Fibroblast of lung (primary cell): ENCODE measurements at regions not wholly inside any gene's neighbourhood (a gene's known extent, or its start where the extent isn't known, plus 50 kb on each side); places are given as distances from the start of the nearest gene placed in this dataset.

Source experiments
- DNase-seq, 2 donors: peaks; one replicate each; pipeline versions ENCODE4 v3.0.0 to v3.0.0-alpha.2; 2010; ENCODE audit warnings: low read depth in 2 of 2
- H2AFZ ChIP-seq: 2 replicates; pipeline ENCODE4 v1.5.1; 2012; ENCODE audit warnings: low read length, control low read depth, inconsistent platforms
- H3K27ac ChIP-seq: 2 replicates; pipeline ENCODE4 v1.5.1; 2011; ENCODE audit warnings: low read length, control low read depth; ENCODE audit not compliant: insufficient read depth
- H3K27me3 ChIP-seq: 2 replicates; pipeline ENCODE4 v1.5.1; 2011; ENCODE audit warnings: mild to moderate bottlenecking, low read length; ENCODE audit not compliant: control insufficient read depth, insufficient read depth
- H3K36me3 ChIP-seq: 2 replicates; pipeline ENCODE4 v1.5.1; 2011; ENCODE audit warnings: low read length; ENCODE audit not compliant: control insufficient read depth, insufficient read depth
- H3K4me1 ChIP-seq: 2 replicates; pipeline ENCODE4 v1.5.1; 2011; ENCODE audit warnings: low read length; ENCODE audit not compliant: control insufficient read depth, insufficient read depth; ENCODE audit errors: extremely low read depth
- H3K4me2 ChIP-seq: 2 replicates; pipeline ENCODE4 v1.5.1; 2011; ENCODE audit warnings: low read length, control low read depth; ENCODE audit not compliant: insufficient read depth; ENCODE audit errors: extremely low read depth
- H3K4me3 ChIP-seq, 4 experiments: fragments of 200-600 bp in 1 of 4; sonication (generic) in 1 of 4; replicated peaks in 1 of 4; 2 replicates each; pipeline ENCODE4 v1.5.1; 2011 to 2016; ENCODE audit warnings: low read length in 4 of 4, low read depth in 3 of 4, mild to moderate bottlenecking in 3 of 4, control low read depth in 2 of 4, inconsistent platforms in 1 of 4, mixed read lengths in 1 of 4; ENCODE audit not compliant: insufficient read depth in 1 of 4; ENCODE audit errors: control extremely low read depth in 1 of 4
- H3K79me2 ChIP-seq: 2 replicates; pipeline ENCODE4 v1.5.1; 2012; ENCODE audit warnings: mild to moderate bottlenecking, low read length, inconsistent platforms; ENCODE audit not compliant: control insufficient read depth, insufficient read depth
- H3K9ac ChIP-seq: 2 replicates; pipeline ENCODE4 v1.5.1; 2011; ENCODE audit warnings: mild to moderate bottlenecking, low read length, control low read depth; ENCODE audit not compliant: insufficient read depth
- H3K9me3 ChIP-seq: 2 replicates; pipeline ENCODE4 v1.5.1; 2012; ENCODE audit warnings: low read depth, low read length; ENCODE audit not compliant: control insufficient read depth, insufficient read depth
- H4K20me1 ChIP-seq: 2 replicates; pipeline ENCODE4 v1.5.1; 2011; ENCODE audit warnings: low read length; ENCODE audit not compliant: control insufficient read depth, insufficient read depth; ENCODE audit errors: extremely low read depth
- CTCF ChIP-seq, 2 donors: IDR thresholded peaks in 1 of 2; conservative IDR thresholded peaks in 1 of 2; 1 replicate in 1 of 2; 2 replicates in 1 of 2; pipeline ENCODE4 v1.5.1; 2011 to 2012; ENCODE audit warnings: low read length in 2 of 2, control low read depth in 1 of 2, inconsistent platforms in 1 of 2, low read depth in 1 of 2, mild to moderate bottlenecking in 1 of 2
- EZH2 ChIP-seq: IDR thresholded peaks from 2 replicates; pipeline ENCODE4 v1.5.1; 2012; ENCODE audit warnings: low read length, control low read depth, mild to moderate bottlenecking; ENCODE audit errors: missing control alignments

DNA sequence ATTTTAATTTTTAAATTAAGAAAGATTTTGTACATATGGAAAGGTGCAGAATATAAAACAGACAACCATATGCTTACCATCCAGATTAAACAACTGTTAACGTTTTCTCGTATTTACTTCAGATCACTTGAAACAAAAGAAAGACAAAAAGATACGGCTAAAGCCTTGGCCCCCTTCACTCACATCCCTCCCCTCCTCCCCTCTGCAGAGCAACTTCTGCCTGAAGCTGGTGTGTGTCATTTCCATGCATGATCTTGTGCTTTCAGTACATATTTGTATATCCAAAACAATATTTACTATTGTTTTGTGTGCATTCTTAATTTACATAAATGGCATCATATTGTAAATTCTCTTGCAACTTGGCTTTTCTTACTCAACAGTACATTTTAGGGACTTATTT is 68.5 kb upstream of the ANKRD1 start:
- H3K4me3 ChIP-seq = no peak overlapping the region
- no peak for DNase-seq
- no peaks in the 10 kb centered on the region for H3K36me3 ChIP-seq
- peaks cover 1% of the 10 kb centered on the region for H3K4me1 ChIP-seq
- no peak overlapping the region for H3K4me2 ChIP-seq
- no peaks in the 10 kb centered on the region for H3K9me3 ChIP-seq
- H3K79me2 ChIP-seq = no peaks in the 10 kb centered on the region
- TF ChIP-seq EZH2 (no peak), CTCF (conservative IDR thresholded peaks at IDR 0.05 in 1 of 2, IDR thresholded peaks at IDR 0.05 in 1 of 2; ENCODE audit: low read depth in 1 of 2, low read length in 2 of 2) (no peak)
- no peak overlapping the region for H3K9ac ChIP-seq
- H2AFZ ChIP-seq = no peak overlapping the region
- H3K27me3 ChIP-seq = no peaks in the 10 kb centered on the region
- H4K20me1 ChIP-seq = no peaks in the 10 kb centered on the region
- H3K27ac ChIP-seq = no peak overlapping the region

DNA sequence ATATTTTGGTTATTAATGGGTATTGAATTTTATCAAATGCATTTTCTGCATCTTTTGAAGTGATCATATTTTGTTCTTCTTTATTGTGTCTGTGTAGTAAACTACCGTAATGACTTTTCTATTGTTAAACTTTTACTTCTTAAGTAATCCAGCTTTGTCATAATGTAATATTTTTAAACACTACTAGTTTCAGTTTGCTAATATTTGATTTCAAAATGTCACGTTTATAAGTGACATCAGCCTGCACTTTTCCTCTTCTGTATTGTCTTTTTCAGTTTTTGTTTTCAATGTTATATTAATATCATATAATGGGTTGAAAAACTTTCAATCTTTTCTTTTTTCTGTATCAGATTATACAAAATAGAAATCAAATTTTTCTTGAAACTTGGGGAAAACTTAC is 71.6 kb upstream of the ANKRD1 start:
- DNase-seq = no peak
- Histone ChIP-seq H3K36me3 (no peaks in the 10 kb centered on the region), H3K4me1 (peaks cover 3% of the 10 kb centered on the region), H3K4me2 (no peak overlapping the region), H3K4me3 (no peak overlapping the region), H3K27me3 (no peaks in the 10 kb centered on the region), H3K9me3 (no peaks in the 10 kb centered on the region), H3K27ac (no peak overlapping the region), H2AFZ (no peak overlapping the region), H4K20me1 (no peaks in the 10 kb centered on the region), H3K9ac (no peak overlapping the region), H3K79me2 (no peaks in the 10 kb centered on the region)
- TF ChIP-seq EZH2 (no peak), CTCF (conservative IDR thresholded peaks at IDR 0.05 in 1 of 2, IDR thresholded peaks at IDR 0.05 in 1 of 2; ENCODE audit: low read depth in 1 of 2, low read length in 2 of 2) (no peak)

DNA sequence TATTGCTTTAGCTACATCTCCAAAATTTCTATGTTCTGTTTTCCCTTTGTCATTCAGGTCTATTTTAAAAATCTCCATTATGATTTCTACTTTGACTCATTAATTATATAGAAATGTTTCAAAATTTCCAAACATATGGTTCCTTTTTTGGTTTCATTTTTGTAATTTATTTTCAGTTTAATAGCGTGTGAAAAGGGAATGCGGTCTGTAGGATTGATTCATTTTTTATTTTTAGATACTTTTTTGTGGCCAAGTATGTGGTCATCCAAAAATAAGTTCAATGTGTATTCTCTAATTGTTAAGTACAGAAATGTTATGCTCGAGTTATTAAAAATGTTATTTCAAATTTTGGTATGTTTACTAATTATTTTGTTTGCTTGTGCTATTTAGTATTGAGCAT is 72.5 kb upstream of the ANKRD1 start:
- Histone ChIP-seq H3K27ac (no peak overlapping the region), H3K27me3 (no peaks in the 10 kb centered on the region), H3K36me3 (no peaks in the 10 kb centered on the region), H4K20me1 (no peaks in the 10 kb centered on the region), H3K9ac (no peak overlapping the region), H3K4me1 (peaks cover 3% of the 10 kb centered on the region), H3K79me2 (no peaks in the 10 kb centered on the region), H3K9me3 (no peaks in the 10 kb centered on the region), H2AFZ (no peak overlapping the region), H3K4me3 (no peak overlapping the region), H3K4me2 (peak overlapping the region; percentile 25)
- TF ChIP-seq EZH2 (no peak), CTCF (conservative IDR thresholded peaks at IDR 0.05 in 1 of 2, IDR thresholded peaks at IDR 0.05 in 1 of 2; ENCODE audit: low read depth in 1 of 2, low read length in 2 of 2) (no peak)
- peak; percentile 7 to 53 for DNase-seq
